ENCODE measurements at regions not wholly inside any gene's neighbourhood (a gene's known extent, or its start where the extent isn't known, plus 50 kb on each side); places are given as distances from the start of the nearest gene placed in this dataset.

DNA sequence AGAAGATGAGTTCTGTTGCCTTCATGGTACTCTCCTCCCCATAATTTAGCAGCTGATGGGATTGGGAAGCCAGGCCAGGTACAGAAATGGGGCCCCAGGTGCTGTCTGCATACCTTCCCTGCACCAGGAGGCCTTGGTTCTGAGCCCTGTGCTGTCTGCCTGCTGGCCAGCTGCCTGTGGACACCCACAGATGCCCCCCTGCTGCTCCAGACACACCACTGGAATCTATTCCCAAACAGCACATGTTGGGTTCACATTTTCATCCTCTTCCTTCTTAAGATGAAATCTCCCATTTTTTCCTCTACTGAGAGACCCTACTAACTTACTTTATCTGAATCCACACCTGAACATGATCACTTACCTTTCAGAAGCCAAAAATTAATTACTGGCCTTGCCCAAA, 152.0 kb upstream of the CCDC68 start:
- TF ChIP-seq CTCF (IDR thresholded peaks at IDR 0.05; ENCODE audit: insufficient read depth, low read length) (no peak), POLR2AphosphoS5 (IDR thresholded peaks at IDR 0.05; ENCODE audit: low read depth) (no peak), GABPA (IDR thresholded peaks at IDR 0.05; ENCODE audit: low read depth) (no peak), SPI1 (IDR thresholded peaks at IDR 0.05; ENCODE audit: borderline replicate concordance, low read depth) (no peak)
- TF ChIP-seq, protein P1, sequence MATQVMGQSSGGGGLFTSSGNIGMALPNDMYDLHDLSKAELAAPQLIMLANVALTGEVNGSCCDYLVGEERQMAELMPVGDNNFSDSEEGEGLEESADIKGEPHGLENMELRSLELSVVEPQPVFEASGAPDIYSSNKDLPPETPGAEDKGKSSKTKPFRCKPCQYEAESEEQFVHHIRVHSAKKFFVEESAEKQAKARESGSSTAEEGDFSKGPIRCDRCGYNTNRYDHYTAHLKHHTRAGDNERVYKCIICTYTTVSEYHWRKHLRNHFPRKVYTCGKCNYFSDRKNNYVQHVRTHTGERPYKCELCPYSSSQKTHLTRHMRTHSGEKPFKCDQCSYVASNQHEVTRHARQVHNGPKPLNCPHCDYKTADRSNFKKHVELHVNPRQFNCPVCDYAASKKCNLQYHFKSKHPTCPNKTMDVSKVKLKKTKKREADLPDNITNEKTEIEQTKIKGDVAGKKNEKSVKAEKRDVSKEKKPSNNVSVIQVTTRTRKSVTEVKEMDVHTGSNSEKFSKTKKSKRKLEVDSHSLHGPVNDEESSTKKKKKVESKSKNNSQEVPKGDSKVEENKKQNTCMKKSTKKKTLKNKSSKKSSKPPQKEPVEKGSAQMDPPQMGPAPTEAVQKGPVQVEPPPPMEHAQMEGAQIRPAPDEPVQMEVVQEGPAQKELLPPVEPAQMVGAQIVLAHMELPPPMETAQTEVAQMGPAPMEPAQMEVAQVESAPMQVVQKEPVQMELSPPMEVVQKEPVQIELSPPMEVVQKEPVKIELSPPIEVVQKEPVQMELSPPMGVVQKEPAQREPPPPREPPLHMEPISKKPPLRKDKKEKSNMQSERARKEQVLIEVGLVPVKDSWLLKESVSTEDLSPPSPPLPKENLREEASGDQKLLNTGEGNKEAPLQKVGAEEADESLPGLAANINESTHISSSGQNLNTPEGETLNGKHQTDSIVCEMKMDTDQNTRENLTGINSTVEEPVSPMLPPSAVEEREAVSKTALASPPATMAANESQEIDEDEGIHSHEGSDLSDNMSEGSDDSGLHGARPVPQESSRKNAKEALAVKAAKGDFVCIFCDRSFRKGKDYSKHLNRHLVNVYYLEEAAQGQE (IDR thresholded peaks at IDR 0.05; ENCODE audit: insufficient replicate concordance, low read depth), result no peak
